Ascending aorta (tissue), 2 donors: ENCODE measurements at regions not wholly inside any gene's neighbourhood (a gene's known extent, or its start where the extent isn't known, plus 50 kb on each side); places are given as distances from the start of the nearest gene placed in this dataset.

Source experiments
- DNase-seq, 2 donors: peaks; one replicate each; pipeline ENCODE4 v3.0.0-alpha.2; 2019; ENCODE audit warnings: low spot score in 2 of 2
- H3K27ac ChIP-seq, 2 donors: fragments of 200-600 bp; sonication (generic); one replicate each; pipeline ENCODE4 v1.5.1; 2016 to 2017; ENCODE audit warnings: mild to moderate bottlenecking in 1 of 2
- H3K27me3 ChIP-seq: fragments of 200-600 bp; sonication (generic); one replicate; pipeline ENCODE4 v1.5.1; 2017
- H3K36me3 ChIP-seq, 2 donors: fragments of 200-600 bp; sonication (generic); one replicate each; pipeline ENCODE4 v1.5.1; 2016
- H3K4me1 ChIP-seq, 2 donors: fragments of 200-600 bp; sonication (generic); one replicate each; pipeline ENCODE4 v1.5.1; 2016 to 2017; ENCODE audit warnings: mild to moderate bottlenecking in 1 of 2
- H3K4me3 ChIP-seq, 2 donors: fragments of 200-600 bp; sonication (generic); one replicate each; pipeline ENCODE4 v1.5.1; 2016 to 2017; ENCODE audit warnings: mild to moderate bottlenecking in 1 of 2
- H3K9me3 ChIP-seq, 2 donors: fragments of 200-600 bp; sonication (generic); one replicate each; pipeline ENCODE4 v1.5.1; 2016
- intact Hi-C: fragments of 100-400 bp; cut with DNase I; formaldehyde crosslinking; loops from one replicate; pipeline ENCODE4 v1.15.1; 2023
- TF ChIP-seq, protein P1 (sequence below), 3 experiments: fragments of 200-600 bp in 2 of 3; fragments of 450-650 bp in 1 of 3; sonication (generic) in 2 of 3; IDR thresholded peaks; one replicate each; pipeline ENCODE4 v1.5.1; 2016 to 2019; ENCODE audit warnings: antibody characterized with exemption in 3 of 3, mild to moderate bottlenecking in 1 of 3, moderate library complexity in 1 of 3

DNA sequence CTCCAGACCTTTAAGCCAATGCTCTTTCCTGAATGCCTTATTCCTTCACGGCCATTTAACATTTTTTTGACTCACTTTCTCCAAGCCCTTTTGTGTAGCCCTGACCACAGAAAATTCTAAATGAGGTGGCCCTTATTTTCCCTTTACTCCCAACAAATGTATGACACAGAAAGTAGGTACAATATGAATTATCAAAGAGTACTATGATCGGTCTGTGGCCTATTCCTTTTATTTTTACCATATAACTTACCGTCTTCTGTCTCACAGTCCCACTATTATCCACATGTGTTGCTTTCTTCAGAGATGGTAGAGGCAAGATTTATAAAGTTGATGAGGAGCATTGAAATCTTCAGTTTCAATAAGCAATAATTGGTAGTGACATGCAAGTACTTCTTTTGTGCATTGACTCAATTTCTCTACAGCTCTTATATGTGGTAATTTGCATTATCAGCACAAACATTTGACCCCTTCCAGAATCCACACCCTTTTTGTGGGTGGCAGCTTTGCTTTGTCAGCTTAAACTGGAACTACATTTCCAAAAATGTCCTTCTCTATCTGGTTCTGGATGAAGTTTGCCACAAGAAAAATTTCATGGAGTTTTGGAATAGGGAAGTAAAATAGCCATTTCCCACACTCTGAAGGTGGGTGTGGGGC, 143.8 kb upstream of the GADL1 start:
- peaks cover 0 to 8% of the 10 kb centered on the region in 2 donors for H3K9me3 ChIP-seq
- H3K4me1 ChIP-seq: no peaks in the 10 kb centered on the region
- no peaks in the 10 kb centered on the region for H3K36me3 ChIP-seq
- no peak for DNase-seq
- TF ChIP-seq, protein P1, sequence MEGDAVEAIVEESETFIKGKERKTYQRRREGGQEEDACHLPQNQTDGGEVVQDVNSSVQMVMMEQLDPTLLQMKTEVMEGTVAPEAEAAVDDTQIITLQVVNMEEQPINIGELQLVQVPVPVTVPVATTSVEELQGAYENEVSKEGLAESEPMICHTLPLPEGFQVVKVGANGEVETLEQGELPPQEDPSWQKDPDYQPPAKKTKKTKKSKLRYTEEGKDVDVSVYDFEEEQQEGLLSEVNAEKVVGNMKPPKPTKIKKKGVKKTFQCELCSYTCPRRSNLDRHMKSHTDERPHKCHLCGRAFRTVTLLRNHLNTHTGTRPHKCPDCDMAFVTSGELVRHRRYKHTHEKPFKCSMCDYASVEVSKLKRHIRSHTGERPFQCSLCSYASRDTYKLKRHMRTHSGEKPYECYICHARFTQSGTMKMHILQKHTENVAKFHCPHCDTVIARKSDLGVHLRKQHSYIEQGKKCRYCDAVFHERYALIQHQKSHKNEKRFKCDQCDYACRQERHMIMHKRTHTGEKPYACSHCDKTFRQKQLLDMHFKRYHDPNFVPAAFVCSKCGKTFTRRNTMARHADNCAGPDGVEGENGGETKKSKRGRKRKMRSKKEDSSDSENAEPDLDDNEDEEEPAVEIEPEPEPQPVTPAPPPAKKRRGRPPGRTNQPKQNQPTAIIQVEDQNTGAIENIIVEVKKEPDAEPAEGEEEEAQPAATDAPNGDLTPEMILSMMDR (IDR thresholded peaks at IDR 0.05): no peak
- no peaks in the 10 kb centered on the region for H3K27me3 ChIP-seq
- intact Hi-C loops: no loop called here
- no peak overlapping the region for H3K4me3 ChIP-seq
- H3K27ac ChIP-seq: no peak overlapping the region

- Histone ChIP-seq H3K9me3 (peaks cover 0 to 8% of the 10 kb centered on the region in 2 donors), H3K4me1 (no peaks in the 10 kb centered on the region), H3K36me3 (no peaks in the 10 kb centered on the region), H3K27ac (no peak overlapping the region), H3K27me3 (no peaks in the 10 kb centered on the region), H3K4me3 (no peak overlapping the region)
- intact Hi-C loops: no loop called here
- DNase-seq: no peak
- TF ChIP-seq, protein P1 (IDR thresholded peaks at IDR 0.05): no peak
Measured at GRCh38 chr3:31039145-31039544, 144.7 kb upstream of the GADL1 start.

DNA sequence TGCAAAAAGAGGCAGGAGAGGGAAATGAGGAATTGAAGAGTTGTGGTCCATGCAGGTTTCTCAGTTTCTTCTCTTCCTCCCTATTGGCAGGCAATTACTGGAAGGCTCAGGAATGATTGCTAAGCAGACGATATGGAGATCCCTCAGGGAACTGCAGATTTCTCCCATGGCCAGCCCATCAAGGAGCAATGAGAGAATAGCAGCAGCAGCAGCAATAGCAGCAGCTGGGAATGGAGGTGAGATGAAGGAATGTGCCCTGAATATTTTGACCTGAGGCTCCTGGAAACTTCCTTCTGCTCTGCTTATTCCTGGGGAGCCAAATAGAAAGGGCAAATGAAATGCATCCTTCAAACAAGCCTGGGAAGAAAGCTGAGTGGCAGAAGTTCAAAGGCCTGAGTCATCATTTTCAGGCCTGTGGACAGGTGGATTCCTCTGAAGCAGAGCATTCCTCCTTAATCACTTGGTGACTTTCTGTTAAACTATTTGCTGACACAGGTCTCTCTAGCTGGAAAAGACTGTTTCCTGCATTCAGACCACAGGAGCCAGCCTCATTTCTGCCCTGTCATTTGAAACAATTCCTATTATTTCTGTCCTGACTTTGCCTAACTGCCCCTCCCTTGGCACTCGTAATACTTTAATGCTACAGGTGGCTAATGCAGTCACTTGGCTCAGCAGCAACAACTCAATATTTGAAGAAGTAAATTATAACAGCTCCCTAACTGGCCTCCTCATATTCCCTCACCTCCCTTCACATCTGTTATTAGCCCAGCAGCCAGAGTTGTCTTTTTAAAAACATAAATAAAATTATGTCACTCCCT, 146.9 kb upstream of the GADL1 start:
- TF ChIP-seq, protein P1 (IDR thresholded peaks at IDR 0.05): no peak

GRCh38 chr3:31043184-31043819, 148.8 kb upstream of the GADL1 start:
- peaks cover 0 to 8% of the 10 kb centered on the region in 2 donors for H3K9me3 ChIP-seq
- H3K4me3 ChIP-seq: no peak overlapping the region
- H3K27ac ChIP-seq: no peak overlapping the region
- H3K4me1 ChIP-seq: no peaks in the 10 kb centered on the region
- intact Hi-C loops: no loop called here
- TF ChIP-seq, protein P1 (IDR thresholded peaks at IDR 0.05): no peak
- no peak for DNase-seq
- H3K27me3 ChIP-seq: no peaks in the 10 kb centered on the region
- no peaks in the 10 kb centered on the region for H3K36me3 ChIP-seq

More for the DNA sequence above, 146.9 kb upstream of the GADL1 start:
- intact Hi-C loops: no loop called here
- Histone ChIP-seq H3K4me3 (no peak overlapping the region), H3K9me3 (peaks cover 0 to 8% of the 10 kb centered on the region in 2 donors), H3K4me1 (no peaks in the 10 kb centered on the region), H3K36me3 (no peaks in the 10 kb centered on the region), H3K27ac (no peak overlapping the region), H3K27me3 (no peaks in the 10 kb centered on the region)
- no peak for DNase-seq

GRCh38 chr3:31047673-31048072, 153.2 kb upstream of the GADL1 start:
- H3K27me3 ChIP-seq: no peaks in the 10 kb centered on the region
- H3K4me1 ChIP-seq: no peaks in the 10 kb centered on the region
- TF ChIP-seq, protein P1 (IDR thresholded peaks at IDR 0.05): no peak
- H3K36me3 ChIP-seq: no peaks in the 10 kb centered on the region
- DNase-seq: no peak
- H3K4me3 ChIP-seq: no peak overlapping the region
- intact Hi-C loops: no loop called here
- peaks cover 0 to 7% of the 10 kb centered on the region in 2 donors for H3K9me3 ChIP-seq
- no peak overlapping the region for H3K27ac ChIP-seq
